Pancreas (tissue), 10 donors: ENCODE measurements at regions not wholly inside any gene's neighbourhood (a gene's known extent, or its start where the extent isn't known, plus 50 kb on each side); places are given as distances from the start of the nearest gene placed in this dataset.

Experiments used
- ATAC-seq, 4 donors: fragments of 200-7000 bp; cut with Tn5 transposase; one replicate each; pipeline versions ENCODE4 v1.8.0 to v1.9.1; 2020; ENCODE audit warnings: mild to moderate bottlenecking in 4 of 4, moderate library complexity in 4 of 4
- DNase-seq, 6 donors: peaks; one replicate each; pipeline ENCODE4 v3.0.0-alpha.2; 2020
- FAIRE-seq: peaks from 2 replicates; lab custom pipeline; 2012; peaks lifted over from hg19 to GRCh38; lab: Jason Lieb, UNC
- H3K27ac ChIP-seq, 4 donors: fragments of 200-600 bp; sonication (generic); 1 replicate in 3 of 4; 2 replicates in 1 of 4; pipeline versions ENCODE4 v1.5.0 to v1.8.0; 2020
- H3K27me3 ChIP-seq, 4 donors: fragments of 200-600 bp; one replicate each; pipeline ENCODE4 v1.8.0; 2021
- H3K36me3 ChIP-seq, 3 donors: fragments of 200-600 bp; sonication (generic) in 1 of 3; one replicate each; pipeline versions ENCODE4 v1.5.0 to v1.8.0; 2020 to 2021
- H3K4me1 ChIP-seq, 3 donors: fragments of 200-600 bp; one replicate each; pipeline ENCODE4 v1.8.0; 2021
- H3K4me3 ChIP-seq, 4 donors: fragments of 200-600 bp; sonication (generic) in 2 of 4; one replicate each; pipeline versions ENCODE4 v1.5.0 to v1.8.0; 2020 to 2021
- H3K9me3 ChIP-seq, 4 donors: fragments of 200-600 bp; one replicate each; pipeline ENCODE4 v1.8.0; 2021
- WGBS, 2 donors: extraction: QIAGEN DNeasy Blood & Tissue Kit; methylation state at CpG; one replicate each; pipeline ENCODE4 v1.1.7; 2013; 5-methylcytosine and 5-hydroxymethylcytosine counted together
- intact Hi-C, 3 donors: fragments of 100-400 bp; cut with DNase I; formaldehyde crosslinking; loops; one replicate each; pipeline versions ENCODE4 v1.11.1 to v1.14.2; 2022
- TF ChIP-seq, protein P1 (sequence below), 4 donors: fragments of 200-600 bp; sonication (generic) in 3 of 4; IDR thresholded peaks; one replicate each; pipeline versions ENCODE4 v1.5.0 to v1.8.0; 2021; ENCODE audit warnings: antibody characterized with exemption in 4 of 4
- donor health status: healthy with polysubstance abuse.
- donor health status: DM: no; HTN: no; CAD: no; lungs with moderate emphysema.
- donor health status: DM: no; HTN: no; CAD: no.
- donor health status: control.
- donor health status: control.
- donor health status: Bipolar disorder and iron deficiency.
- donor health status: DM: yes; HTN: yes; CAD: no.
- donor health status: DM: no; HTN: no; CAD: no.
- donor health status: DM: no; HTN: no; CAD: no.
- donor health status: DM: yes; HTN: yes; CAD: no.

DNA sequence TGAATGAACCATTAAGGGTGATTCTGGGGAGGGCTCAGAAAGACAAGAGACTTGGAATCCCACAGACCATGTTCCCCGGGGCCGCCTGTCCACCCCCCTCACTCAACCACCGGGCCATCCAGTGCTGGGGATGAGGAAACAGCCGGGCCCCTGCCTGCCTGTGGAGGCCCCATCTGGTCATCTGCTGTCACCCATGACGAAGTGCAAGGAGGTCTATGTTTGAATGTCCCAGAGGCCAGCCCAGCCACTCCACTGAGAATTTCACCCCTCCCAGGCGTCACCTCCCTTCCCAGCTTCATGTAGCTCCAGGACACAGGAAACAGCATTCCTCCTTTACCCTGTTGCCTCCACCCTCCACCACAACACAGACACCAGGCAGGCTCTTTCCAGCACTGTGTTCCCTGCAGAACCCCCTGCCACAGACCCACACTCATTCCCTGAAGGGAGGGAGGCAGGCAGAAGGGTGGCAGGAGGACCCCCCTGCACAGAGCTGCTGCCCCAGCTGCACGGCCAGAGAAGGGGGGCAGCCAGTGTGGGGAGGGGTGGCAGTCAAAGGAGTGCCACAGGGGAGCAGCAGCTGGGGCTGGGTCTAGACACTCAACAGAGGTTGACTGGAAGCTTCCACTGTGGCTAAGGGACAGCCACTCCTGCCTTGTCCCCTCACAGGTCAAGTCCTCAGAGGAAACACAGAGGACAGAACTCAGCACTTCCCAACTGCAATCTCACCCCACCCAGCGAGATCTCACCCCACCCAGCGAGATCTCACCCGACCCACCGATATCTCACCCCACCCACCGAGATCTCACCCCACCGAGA lies 50.3 kb upstream of the PPP2R5C start:
- DNase-seq, result no peak

More for the DNA sequence above, 50.3 kb upstream of the PPP2R5C start:
- FAIRE-seq, result no peak
- WGBS, 2 donors, result 67 to 76% methylated on average over 13 of the region's 13 CpGs
- Histone ChIP-seq H3K9me3 (no peaks in the 10 kb centered on the region), H3K36me3 (no peaks in the 10 kb centered on the region), H3K4me1 (peaks cover 0 to 3% (median 0%) of the 10 kb centered on the region in 3 donors), H3K27me3 (no peaks in the 10 kb centered on the region), H3K27ac (no peak overlapping the region), H3K4me3 (no peak overlapping the region)
- TF ChIP-seq, protein P1, sequence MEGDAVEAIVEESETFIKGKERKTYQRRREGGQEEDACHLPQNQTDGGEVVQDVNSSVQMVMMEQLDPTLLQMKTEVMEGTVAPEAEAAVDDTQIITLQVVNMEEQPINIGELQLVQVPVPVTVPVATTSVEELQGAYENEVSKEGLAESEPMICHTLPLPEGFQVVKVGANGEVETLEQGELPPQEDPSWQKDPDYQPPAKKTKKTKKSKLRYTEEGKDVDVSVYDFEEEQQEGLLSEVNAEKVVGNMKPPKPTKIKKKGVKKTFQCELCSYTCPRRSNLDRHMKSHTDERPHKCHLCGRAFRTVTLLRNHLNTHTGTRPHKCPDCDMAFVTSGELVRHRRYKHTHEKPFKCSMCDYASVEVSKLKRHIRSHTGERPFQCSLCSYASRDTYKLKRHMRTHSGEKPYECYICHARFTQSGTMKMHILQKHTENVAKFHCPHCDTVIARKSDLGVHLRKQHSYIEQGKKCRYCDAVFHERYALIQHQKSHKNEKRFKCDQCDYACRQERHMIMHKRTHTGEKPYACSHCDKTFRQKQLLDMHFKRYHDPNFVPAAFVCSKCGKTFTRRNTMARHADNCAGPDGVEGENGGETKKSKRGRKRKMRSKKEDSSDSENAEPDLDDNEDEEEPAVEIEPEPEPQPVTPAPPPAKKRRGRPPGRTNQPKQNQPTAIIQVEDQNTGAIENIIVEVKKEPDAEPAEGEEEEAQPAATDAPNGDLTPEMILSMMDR (IDR thresholded peaks at IDR 0.05), result no peak
- ATAC-seq, result no peak
- intact Hi-C loops, result no loop called here
